ENCODE measurements at regions not wholly inside any gene's neighbourhood (a gene's known extent, or its start where the extent isn't known, plus 50 kb on each side); places are given as distances from the start of the nearest gene placed in this dataset.
"Not testable (repeated sequence)": the region's sequence is repeated elsewhere in the genome, so short reads cannot be mapped to it uniquely, and the experiment has no call there.

- DNase-seq (ENCODE audit: low spot score), result no peak
Measured at GRCh38 chr1:184820218-184820750, 65.6 kb upstream of the EDEM3 start.

GRCh38 chr1:184818646-184819045, 64.0 kb upstream of the EDEM3 start:
- DNase-seq (ENCODE audit: low spot score), result no peak

GRCh38 chr1:184817003-184817402, 62.3 kb upstream of the EDEM3 start:
- DNase-seq (ENCODE audit: low spot score), result not testable (repeated sequence)

GRCh38 chr1:184813528-184814089, 59.0 kb upstream of the EDEM3 start:
- DNase-seq (ENCODE audit: low spot score), result peak; percentile 6

- no peak for DNase-seq (ENCODE audit: low spot score)
Measured at GRCh38 chr1:184811439-184812111, 56.9 kb upstream of the EDEM3 start.

- no peak for DNase-seq (ENCODE audit: low spot score)
Measured at GRCh38 chr1:184810735-184811343, 56.2 kb upstream of the EDEM3 start.

GRCh38 chr1:184806296-184806721, 51.7 kb upstream of the EDEM3 start:
- DNase-seq (ENCODE audit: low spot score), result peak; percentile 7

- peak; percentile 81 for DNase-seq (ENCODE audit: low spot score)
Measured at GRCh38 chr1:184805667-184806295, 51.1 kb upstream of the EDEM3 start.
